K562 (cell line): ENCODE measurements at regions not wholly inside any gene's neighbourhood (a gene's known extent, or its start where the extent isn't known, plus 50 kb on each side); places are given as distances from the start of the nearest gene placed in this dataset.

Experiments
- ATAC-seq: fragments of 200-7000 bp; cut with Tn5 transposase; 3 replicates; pipeline ENCODE4 v1.9.1; 2020; ENCODE audit warnings: moderate library complexity
- BruUV-seq: library from RNA; stranded (reverse); fragments of 400-500 nt; replicated peaks from 2 replicates; lab custom pipeline; 2021; lab: Mats Ljungman, UMichigan
- CTCF ChIA-PET: fragments of 300-600 bp; formaldehyde crosslinking; extraction: SDS; loops from one replicate; lab custom pipeline; 2021; ENCODE audit warnings: low intra/inter-chr PET ratio; lab: Yijun Ruan, JAX
- POLR2A ChIA-PET: fragments of 300-600, 350-650 bp; sonication (Branson Sonifier 250); formaldehyde crosslinking; extraction: SDS; loops from one replicate; lab custom pipeline; 2021; ENCODE audit warnings: antibody characterized with exemption, inconsistent platforms; lab: Yijun Ruan, JAX
- DNase-seq, 4 experiments: peaks; one replicate each; pipeline versions ENCODE4 v3.0.0 to v3.0.0-alpha.2; 2011 to 2018; ENCODE audit warnings: low spot score in 3 of 4, mixed read lengths in 3 of 4; ENCODE audit errors: extremely low read depth in 1 of 4
- FAIRE-seq: peaks from 2 replicates; lab custom pipeline; 2011; peaks lifted over from hg19 to GRCh38; lab: Jason Lieb, UNC
- H2AFZ ChIP-seq: 2 replicates; pipeline ENCODE4 v1.6.0; 2011; ENCODE audit warnings: low read depth, low read length, control low read depth, inconsistent platforms
- H3K27ac ChIP-seq: fragments of 200-600 bp; 3 replicates; pipeline ENCODE4 v1.8.0; 2011; ENCODE audit warnings: low read depth, mild to moderate bottlenecking, control low read depth, inconsistent platforms, low read length, moderate library complexity, mixed read lengths; ENCODE audit errors: extremely low read depth
- H3K27me3 ChIP-seq, 2 experiments: fragments of 300-600 bp in 1 of 2; 2 replicates in 1 of 2; 3 replicates in 1 of 2; pipeline versions ENCODE4 v1.6.0 to v1.8.0; 2011; ENCODE audit warnings: inconsistent platforms in 2 of 2, low read length in 2 of 2, mild to moderate bottlenecking in 1 of 2, mixed read lengths in 1 of 2, moderate library complexity in 1 of 2; ENCODE audit not compliant: control insufficient read depth in 2 of 2, insufficient read depth in 2 of 2
- H3K36me3 ChIP-seq: fragments of 300-600 bp; 3 replicates; pipeline ENCODE4 v1.8.0; 2011; ENCODE audit warnings: mild to moderate bottlenecking, low read length, inconsistent platforms; ENCODE audit not compliant: control insufficient read depth, insufficient read depth
- H3K4me1 ChIP-seq, 2 experiments: fragments of 200-600 bp in 1 of 2; replicated peaks in 1 of 2; 2 replicates in 1 of 2; 3 replicates in 1 of 2; pipeline versions ENCODE4 v1.5.1 to v1.8.0; 2011; ENCODE audit warnings: inconsistent platforms in 2 of 2, low read length in 2 of 2, mild to moderate bottlenecking in 1 of 2, mixed read lengths in 1 of 2, moderate library complexity in 1 of 2; ENCODE audit not compliant: control insufficient read depth in 2 of 2, insufficient read depth in 2 of 2
- H3K4me2 ChIP-seq: 2 replicates; pipeline ENCODE4 v1.6.1; 2011; ENCODE audit warnings: low read length, control low read depth, inconsistent platforms, mixed read lengths; ENCODE audit not compliant: insufficient read depth
- H3K4me3 ChIP-seq: fragments of 200-600 bp; sonication (generic), shearing (Covaris generic); 2 replicates; pipeline ENCODE4 v1.5.1; 2016; ENCODE audit warnings: control low read depth, inconsistent platforms
- H3K79me2 ChIP-seq: fragments of 200-600 bp; 3 replicates; pipeline ENCODE4 v1.8.0; 2011; ENCODE audit warnings: low read length, inconsistent platforms; ENCODE audit not compliant: control insufficient read depth, insufficient read depth
- H3K9ac ChIP-seq, 2 experiments: 2 replicates each; pipeline versions ENCODE4 v1.6.0 to v1.6.1; 2011; ENCODE audit warnings: low read depth in 2 of 2, low read length in 2 of 2, control low read depth in 1 of 2, inconsistent platforms in 1 of 2, mild to moderate bottlenecking in 1 of 2, mixed read lengths in 1 of 2; ENCODE audit not compliant: insufficient read depth in 1 of 2
- H3K9me1 ChIP-seq: one replicate; pipeline ENCODE4 v1.6.0; 2011; ENCODE audit warnings: inconsistent platforms, mild to moderate bottlenecking, low read length, moderate library complexity; ENCODE audit not compliant: control insufficient read depth, insufficient read depth
- H3K9me3 ChIP-seq: replicated peaks from 2 replicates; pipeline ENCODE4 v1.5.1; 2011; ENCODE audit warnings: low read depth, low read length, inconsistent platforms; ENCODE audit not compliant: control insufficient read depth, insufficient read depth
- H4K20me1 ChIP-seq: replicated peaks from 2 replicates; pipeline ENCODE4 v1.6.1; 2011; ENCODE audit warnings: low read length, inconsistent platforms, mixed read lengths; ENCODE audit not compliant: control insufficient read depth, insufficient read depth
- CBFB ChIP-seq: sonication (generic); formaldehyde crosslinking; IDR thresholded peaks from 2 replicates; pipeline ENCODE4 v1.4.0; 2020; ENCODE audit warnings: mild to moderate bottlenecking, missing genetic modification reagents
- ETV5 ChIP-seq: sonication (generic); formaldehyde crosslinking; IDR thresholded peaks from 2 replicates; pipeline ENCODE4 v1.4.0; 2020; ENCODE audit warnings: low read depth, mild to moderate bottlenecking, missing genetic modification reagents
- FOSL1 ChIP-seq: fragments of 200-800 bp; sonication (Bioruptor generic); conservative IDR thresholded peaks from 2 replicates; pipeline ENCODE4 v1.6.1; 2016; ENCODE audit warnings: missing genetic modification characterization, missing compliant biosample characterization
- GATA2 ChIP-seq: sonication (generic); formaldehyde crosslinking; IDR thresholded peaks from 2 replicates; pipeline ENCODE4 v1.4.0; 2020; ENCODE audit warnings: mild to moderate bottlenecking, missing genetic modification reagents
- PHTF2 ChIP-seq: fragments of 250-450 bp; sonication (Bioruptor Pico); IDR thresholded peaks from 2 replicates; pipeline ENCODE4 v1.5.0; 2021; ENCODE audit warnings: mild to moderate bottlenecking
- SMAD4 ChIP-seq: fragments of 250-450 bp; sonication (Bioruptor Pico); conservative IDR thresholded peaks from 2 replicates; pipeline ENCODE4 v1.8.0; 2021; ENCODE audit warnings: inconsistent platforms, mild to moderate bottlenecking, moderate library complexity
- USF1 ChIP-seq: sonication (generic); formaldehyde crosslinking; IDR thresholded peaks from 2 replicates; pipeline ENCODE4 v1.9.0; 2022; ENCODE audit warnings: mild to moderate bottlenecking, missing genetic modification reagents
- ZFP91 ChIP-seq: sonication (generic); formaldehyde crosslinking; IDR thresholded peaks from 2 replicates; pipeline ENCODE4 v1.8.0; 2022; ENCODE audit warnings: mild to moderate bottlenecking, missing genetic modification reagents
- ZNF407 ChIP-seq: fragments of 450-650 bp; IDR thresholded peaks from 2 replicates; pipeline ENCODE4 v1.6.1; 2016; ENCODE audit warnings: low read depth
- ZNF644 ChIP-seq: fragments of 200-800 bp; sonication (Bioruptor generic); IDR thresholded peaks from 2 replicates; pipeline ENCODE4 v1.6.1; 2016; ENCODE audit warnings: low read depth, missing genetic modification characterization, missing compliant biosample characterization
- WGBS: fragments of 100-300 bp; shearing (Covaris generic); methylation state at CpG from one replicate; pipeline ENCODE4 v1.1.6; 2016; ENCODE audit warnings: low coverage, mixed read lengths; ENCODE audit not compliant: insufficient coverage; ENCODE audit errors: missing lambda C conversion rate; 5-methylcytosine and 5-hydroxymethylcytosine counted together
- in situ Hi-C: fragments of 300-500 bp; cut with MboI; formaldehyde crosslinking; loops from 4 replicates; pipeline ENCODE4 v1.15.0; 2018; ENCODE audit warnings: inconsistent platforms, mixed read lengths
- intact Hi-C: fragments of 100-400 bp; cut with micrococcal nuclease; formaldehyde crosslinking; loops from 2 replicates; pipeline ENCODE4 v1.14.2; 2022
- TF ChIP-seq, protein P1 (sequence below): fragments of 250-450 bp; sonication (Bioruptor Pico); IDR thresholded peaks from 2 replicates; pipeline ENCODE4 v1.4.0; 2020; ENCODE audit warnings: borderline replicate concordance

DNA sequence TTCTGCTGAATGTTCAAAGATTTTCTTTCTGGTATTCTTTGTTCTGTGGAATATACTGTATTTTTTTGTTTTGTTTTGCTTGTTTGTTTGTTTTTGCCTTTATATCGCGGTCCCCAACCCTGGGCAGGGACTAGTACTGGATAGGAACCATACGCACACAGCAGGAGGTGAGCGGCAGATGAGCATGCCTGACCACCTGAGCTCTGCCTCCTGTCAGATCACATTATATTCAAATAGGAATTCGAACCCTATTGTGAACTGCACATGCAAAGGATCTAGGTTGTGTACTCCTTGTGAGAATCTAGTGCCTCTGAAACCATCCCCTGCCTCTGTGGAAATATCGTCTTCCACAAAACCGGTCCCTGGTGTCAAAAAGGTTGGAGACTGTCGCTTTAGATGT lies 83.3 kb upstream of the ANO3 start:
- Histone ChIP-seq H3K36me3 (no peaks in the 10 kb centered on the region), H3K9me1 (no peaks in the 10 kb centered on the region), H3K9me3 (no peaks in the 10 kb centered on the region), H2AFZ (no peak overlapping the region), H3K4me2 (no peak overlapping the region), H3K27ac (no peak overlapping the region), H3K79me2 (no peaks in the 10 kb centered on the region), H3K4me1 (no peaks in the 10 kb centered on the region), H3K27me3 (no peaks in the 10 kb centered on the region), H3K9ac (no peak overlapping the region), H4K20me1 (no peaks in the 10 kb centered on the region), H3K4me3 (no peak overlapping the region)
- WGBS = 1% methylated on average over 8 of the region's 8 CpGs
- no peak for ATAC-seq
- POLR2A ChIA-PET = no interaction called here
- no TSS peak for BruUV-seq
- in situ Hi-C loops = no loop called here
- intact Hi-C loops = no loop called here
- FAIRE-seq = no peak
- CTCF ChIA-PET = no interaction called here
- DNase-seq = no peak
- TF ChIP-seq CBFB (no peak), PHTF2 (CRISPR knock-in tag) (no peak), FOSL1 (tag) (no peak), SMAD4 (CRISPR knock-in tag) (no peak), GATA2 (CRISPR knock-in tag) (no peak), ETV5 (no peak), ZNF407 (no peak), ZNF644 (tag) (no peak), ZFP91 (CRISPR knock-in tag) (no peak), USF1 (no peak)
- TF ChIP-seq, protein P1, sequence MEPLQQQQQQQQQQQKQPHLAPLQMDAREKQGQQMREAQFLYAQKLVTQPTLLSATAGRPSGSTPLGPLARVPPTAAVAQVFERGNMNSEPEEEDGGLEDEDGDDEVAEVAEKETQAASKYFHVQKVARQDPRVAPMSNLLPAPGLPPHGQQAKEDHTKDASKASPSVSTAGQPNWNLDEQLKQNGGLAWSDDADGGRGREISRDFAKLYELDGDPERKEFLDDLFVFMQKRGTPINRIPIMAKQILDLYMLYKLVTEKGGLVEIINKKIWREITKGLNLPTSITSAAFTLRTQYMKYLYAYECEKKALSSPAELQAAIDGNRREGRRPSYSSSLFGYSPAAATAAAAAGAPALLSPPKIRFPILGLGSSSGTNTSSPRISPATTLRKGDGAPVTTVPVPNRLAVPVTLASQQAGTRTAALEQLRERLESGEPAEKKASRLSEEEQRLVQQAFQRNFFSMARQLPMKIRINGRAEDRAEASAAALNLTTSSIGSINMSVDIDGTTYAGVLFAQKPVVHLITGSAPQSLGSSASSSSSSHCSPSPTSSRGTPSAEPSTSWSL = no peak
